22Rv1 (cell line): ENCODE measurements at regions not wholly inside any gene's neighbourhood (a gene's known extent, or its start where the extent isn't known, plus 50 kb on each side); places are given as distances from the start of the nearest gene placed in this dataset.

Source experiments
- H3K27ac ChIP-seq: fragments of 450-650 bp; 2 replicates; pipeline ENCODE4 v1.5.1; 2017
- ZFX ChIP-seq: fragments of 450-650 bp; IDR thresholded peaks from 2 replicates; pipeline ENCODE4 v1.6.1; 2017; ENCODE audit warnings: antibody characterized with exemption, borderline replicate concordance
- TF ChIP-seq, protein P1 (sequence below): fragments of 450-650 bp; IDR thresholded peaks from 2 replicates; pipeline ENCODE4 v1.5.1; 2017; ENCODE audit warnings: mild to moderate bottlenecking

DNA sequence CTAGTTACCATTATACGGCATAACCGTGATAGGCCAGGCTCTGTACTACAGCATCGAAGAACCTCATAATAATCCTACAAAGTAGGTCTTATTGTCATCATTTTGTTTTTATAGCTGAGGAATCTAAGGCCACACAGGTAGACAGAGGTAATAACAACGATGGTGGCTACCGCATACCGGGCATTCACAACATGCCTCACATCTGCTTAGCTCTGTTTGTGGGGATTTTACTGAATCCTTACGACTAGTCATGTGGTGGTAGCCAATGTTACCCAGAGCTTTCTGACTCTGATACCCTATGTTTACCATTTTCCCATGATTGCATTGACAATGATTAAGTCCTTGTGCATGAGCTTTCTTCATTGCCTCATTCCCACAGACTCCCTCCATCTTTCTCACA is 269.4 kb downstream of the TCF7L2 start:
- no peak for TF ChIP-seq ZFX
- H3K27ac ChIP-seq: no peak overlapping the region

DNA sequence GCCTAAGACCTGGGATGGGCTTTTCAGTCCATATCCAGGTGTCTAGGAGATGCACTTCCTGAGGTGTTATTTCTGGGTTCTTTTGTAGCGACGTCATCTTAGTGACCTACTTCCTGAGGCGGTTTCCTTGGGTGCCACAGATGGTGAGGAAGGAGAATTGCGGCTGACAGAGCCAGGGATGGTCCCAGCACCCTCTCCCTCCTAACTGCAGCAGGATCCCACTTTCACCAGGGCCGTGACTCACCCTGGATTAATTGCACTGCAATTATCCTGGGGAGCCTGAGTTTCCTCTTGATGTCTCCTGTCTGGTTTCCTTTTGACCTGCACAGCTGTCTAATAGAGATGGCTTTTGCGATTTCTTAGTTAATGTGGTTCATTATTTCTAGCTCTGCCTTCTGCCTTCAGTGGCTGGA is 271.7 kb downstream of the TCF7L2 start:
- H3K27ac ChIP-seq: no peak overlapping the region
- TF ChIP-seq, protein P1, sequence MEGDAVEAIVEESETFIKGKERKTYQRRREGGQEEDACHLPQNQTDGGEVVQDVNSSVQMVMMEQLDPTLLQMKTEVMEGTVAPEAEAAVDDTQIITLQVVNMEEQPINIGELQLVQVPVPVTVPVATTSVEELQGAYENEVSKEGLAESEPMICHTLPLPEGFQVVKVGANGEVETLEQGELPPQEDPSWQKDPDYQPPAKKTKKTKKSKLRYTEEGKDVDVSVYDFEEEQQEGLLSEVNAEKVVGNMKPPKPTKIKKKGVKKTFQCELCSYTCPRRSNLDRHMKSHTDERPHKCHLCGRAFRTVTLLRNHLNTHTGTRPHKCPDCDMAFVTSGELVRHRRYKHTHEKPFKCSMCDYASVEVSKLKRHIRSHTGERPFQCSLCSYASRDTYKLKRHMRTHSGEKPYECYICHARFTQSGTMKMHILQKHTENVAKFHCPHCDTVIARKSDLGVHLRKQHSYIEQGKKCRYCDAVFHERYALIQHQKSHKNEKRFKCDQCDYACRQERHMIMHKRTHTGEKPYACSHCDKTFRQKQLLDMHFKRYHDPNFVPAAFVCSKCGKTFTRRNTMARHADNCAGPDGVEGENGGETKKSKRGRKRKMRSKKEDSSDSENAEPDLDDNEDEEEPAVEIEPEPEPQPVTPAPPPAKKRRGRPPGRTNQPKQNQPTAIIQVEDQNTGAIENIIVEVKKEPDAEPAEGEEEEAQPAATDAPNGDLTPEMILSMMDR: no peak
- TF ChIP-seq ZFX: no peak

DNA sequence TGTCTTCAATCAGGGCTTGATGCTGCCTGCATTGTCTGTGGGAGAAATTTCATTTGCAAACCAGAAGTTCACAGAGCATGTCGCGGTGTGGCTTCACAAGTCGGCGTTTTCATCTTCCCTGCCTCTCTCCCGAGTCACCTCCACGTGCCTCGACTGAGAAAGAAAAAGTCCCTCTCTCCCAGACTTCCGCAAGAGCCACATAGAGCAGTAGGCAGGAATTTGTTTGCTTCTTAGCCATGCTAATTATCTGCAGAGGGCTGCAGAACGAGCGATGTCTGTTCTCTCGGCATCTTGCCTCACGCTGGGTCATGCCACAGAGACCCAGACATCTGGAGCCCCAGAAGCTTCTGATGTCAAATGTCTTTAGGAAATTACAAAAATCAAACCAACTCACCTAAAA is 272.2 kb downstream of the TCF7L2 start:
- TF ChIP-seq ZFX: no peak
- TF ChIP-seq, protein P1: no peak
- H3K27ac ChIP-seq: no peak overlapping the region

DNA sequence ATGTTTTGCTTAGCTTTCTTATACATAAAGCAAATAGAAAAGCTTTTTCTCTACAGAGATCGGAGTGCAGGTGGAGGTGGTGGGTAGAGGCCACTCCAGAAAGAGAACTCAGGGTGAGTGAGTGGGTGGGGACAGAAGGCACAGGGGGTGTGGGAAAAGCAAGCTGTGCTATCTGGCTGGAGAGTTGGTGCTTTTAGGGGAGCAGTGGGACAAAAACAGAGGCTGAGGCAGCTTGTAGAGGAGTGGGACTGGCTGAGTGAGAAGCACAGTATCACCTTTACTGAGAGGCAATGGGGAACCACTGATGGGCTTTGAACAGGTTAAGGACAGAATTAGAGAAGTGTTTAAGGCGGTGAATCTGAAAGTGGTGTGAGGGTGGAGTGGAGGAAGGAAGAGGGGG is 275.3 kb downstream of the TCF7L2 start:
- TF ChIP-seq, protein P1: no peak
- TF ChIP-seq ZFX: no peak
- H3K27ac ChIP-seq: no peak overlapping the region

DNA sequence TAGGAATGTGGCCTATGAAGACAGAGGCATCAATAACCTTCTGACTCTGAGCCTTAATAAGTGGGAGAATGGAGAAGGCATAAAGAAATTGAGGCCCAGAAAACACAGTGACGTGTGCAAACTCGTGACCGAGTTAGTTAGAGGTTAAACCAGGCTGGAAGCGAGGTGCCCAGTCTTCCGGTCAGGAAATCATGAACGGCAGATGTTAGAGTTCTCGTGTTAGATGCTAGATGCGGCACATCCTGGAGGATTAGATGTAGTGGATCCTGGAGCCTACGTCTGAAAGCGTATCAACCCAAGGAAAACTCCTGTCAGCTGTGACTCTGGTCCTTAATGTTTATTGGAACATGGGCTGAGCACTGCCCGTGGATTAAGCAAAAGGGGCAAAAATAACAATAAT is 275.9 kb downstream of the TCF7L2 start:
- TF ChIP-seq, protein P1: no peak
- no peak for TF ChIP-seq ZFX
- H3K27ac ChIP-seq: no peak overlapping the region

DNA sequence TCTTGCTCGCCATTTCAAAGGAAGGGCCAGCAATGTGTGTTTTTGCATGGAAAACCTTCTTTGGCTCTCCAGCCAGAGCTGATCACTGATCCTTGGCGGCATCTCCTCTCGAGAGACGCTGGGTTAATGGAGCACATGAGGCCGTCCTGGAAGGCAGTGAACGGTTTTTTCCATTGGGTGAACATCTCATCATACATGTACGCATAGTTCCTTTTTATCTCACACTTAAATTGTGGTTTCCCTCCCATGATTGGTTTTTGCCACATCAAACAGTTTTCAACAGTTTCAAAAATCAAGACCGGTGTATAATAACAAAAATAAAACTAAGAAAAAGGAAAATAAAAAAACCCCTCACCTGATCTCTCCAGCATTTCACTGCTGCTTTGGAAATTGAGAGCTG is 276.4 kb downstream of the TCF7L2 start:
- H3K27ac ChIP-seq: no peak overlapping the region
- TF ChIP-seq, protein P1: no peak
- no peak for TF ChIP-seq ZFX

DNA sequence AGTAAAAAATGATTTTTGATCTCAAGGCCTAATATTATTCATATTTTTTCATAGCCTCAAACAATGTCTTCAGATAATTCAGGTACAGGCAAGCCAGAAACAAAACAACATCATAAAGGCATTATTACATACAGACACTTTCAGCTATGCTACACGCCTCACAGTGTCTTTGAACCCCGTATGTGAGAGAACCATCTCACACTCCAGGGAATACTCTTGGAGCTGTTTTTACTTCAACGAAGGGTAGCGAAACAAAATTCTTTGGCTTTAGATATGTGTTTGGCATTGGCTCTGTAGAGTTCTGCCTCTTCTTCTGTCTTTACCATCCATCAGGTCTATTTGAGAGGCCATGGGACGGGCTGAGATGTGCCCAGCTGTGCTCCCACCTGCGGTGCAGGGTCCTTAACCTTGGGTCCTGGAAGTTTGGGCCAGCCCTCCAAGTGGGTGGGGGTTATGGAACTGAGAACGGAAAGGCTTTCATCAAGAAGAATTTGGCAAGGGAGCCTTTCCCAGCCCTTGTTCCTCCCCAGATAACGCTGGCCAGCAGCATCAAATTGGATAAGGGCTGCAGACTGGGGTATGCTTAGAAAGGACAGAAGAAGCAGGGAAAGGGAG is 276.9 kb downstream of the TCF7L2 start:
- no peak overlapping the region for H3K27ac ChIP-seq
- TF ChIP-seq, protein P1: no peak
- no peak for TF ChIP-seq ZFX

DNA sequence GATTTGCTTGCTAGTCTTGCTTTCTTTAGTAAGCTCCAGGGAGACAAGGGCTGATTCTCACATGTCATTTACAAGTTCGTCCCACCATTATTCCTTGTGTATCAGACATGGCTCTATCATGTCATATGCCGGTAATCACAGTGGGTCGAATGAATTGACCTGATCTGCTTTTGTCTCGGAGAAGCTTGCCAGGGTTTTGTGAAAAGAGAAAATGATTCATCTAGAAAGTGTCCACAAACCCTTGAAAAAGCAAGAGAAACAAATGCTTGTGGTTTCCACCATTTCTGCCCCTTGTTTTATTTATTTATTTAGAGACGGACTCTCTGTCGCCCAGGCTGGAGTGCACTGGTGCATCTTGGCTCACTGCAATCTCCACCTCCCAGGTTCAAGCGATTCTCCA is 278.5 kb downstream of the TCF7L2 start:
- TF ChIP-seq ZFX: no peak
- TF ChIP-seq, protein P1: no peak
- H3K27ac ChIP-seq: no peak overlapping the region
